SK-N-MC (cell line): ENCODE measurements at regions not wholly inside any gene's neighbourhood (a gene's known extent, or its start where the extent isn't known, plus 50 kb on each side); places are given as distances from the start of the nearest gene placed in this dataset.

Experiments
- DNase-seq: peaks from one replicate; pipeline ENCODE4 v3.0.0-alpha.2; 2011; ENCODE audit warnings: low read depth, low spot score
- H3K27ac ChIP-seq: fragments of 200-600 bp; sonication (generic); 2 replicates; pipeline ENCODE4 v1.5.1; 2016; ENCODE audit warnings: mixed run types
- H3K36me3 ChIP-seq: fragments of 200-600 bp; sonication (generic); 2 replicates; pipeline ENCODE4 v1.6.1; 2017; ENCODE audit warnings: antibody characterized with exemption, low read length, mixed read lengths; ENCODE audit not compliant: insufficient read depth
- H3K4me3 ChIP-seq: fragments of 200-600 bp; sonication (generic); 2 replicates; pipeline ENCODE4 v1.5.1; 2016
- H3K9ac ChIP-seq: fragments of 200-600 bp; sonication (generic); 2 replicates; pipeline ENCODE4 v1.8.0; 2017; ENCODE audit warnings: mixed run types, mixed read lengths; ENCODE audit not compliant: insufficient read length
- H3K9me3 ChIP-seq: fragments of 200-600 bp; sonication (generic); 2 replicates; pipeline ENCODE4 v1.6.1; 2017; ENCODE audit warnings: low read depth, mild to moderate bottlenecking, antibody characterized with exemption, low read length, moderate library complexity, mixed read lengths
- EZH2 ChIP-seq: fragments of 200-600 bp; sonication (generic); IDR thresholded peaks from one replicate; pipeline ENCODE4 v1.6.1; 2017; ENCODE audit warnings: antibody characterized with exemption
- FOXP2 ChIP-seq: optimal IDR thresholded peaks from 2 replicates; pipeline ENCODE3; 2011; ENCODE audit warnings: mild to moderate bottlenecking, moderate library complexity; ENCODE audit not compliant: insufficient read depth; ENCODE audit errors: extremely low read length, control extremely low read depth
- POLR2AphosphoS5 ChIP-seq: IDR thresholded peaks from 2 replicates; pipeline ENCODE4 v1.6.1; 2012; ENCODE audit warnings: mild to moderate bottlenecking, low read depth, low read length, borderline replicate concordance

GRCh38 chr19:30227012-30227621, 145.1 kb upstream of the ZNF536 start:
- Histone ChIP-seq H3K9me3 (no peaks in the 10 kb centered on the region), H3K36me3 (no peaks in the 10 kb centered on the region), H3K27ac (no peak overlapping the region), H3K4me3 (peak overlapping the region; percentile 84), H3K9ac (peak overlapping the region; percentile 59)
- TF ChIP-seq POLR2AphosphoS5 = no peak
- no peak for TF ChIP-seq FOXP2
- TF ChIP-seq EZH2 = no peak
- DNase-seq = no peak

GRCh38 chr19:30227661-30228112, 144.5 kb upstream of the ZNF536 start:
- TF ChIP-seq POLR2AphosphoS5 (no peak), FOXP2 (no peak), EZH2 (no peak)
- Histone ChIP-seq H3K4me3 (peak overlapping the region; percentile 84), H3K9ac (peak overlapping the region; percentile 59), H3K9me3 (no peaks in the 10 kb centered on the region), H3K36me3 (no peaks in the 10 kb centered on the region), H3K27ac (no peak overlapping the region)
- DNase-seq = no peak

- Histone ChIP-seq H3K9me3 (no peaks in the 10 kb centered on the region), H3K27ac (no peak overlapping the region), H3K36me3 (no peaks in the 10 kb centered on the region), H3K4me3 (peak overlapping the region; percentile 84), H3K9ac (no peak overlapping the region)
- TF ChIP-seq FOXP2 = no peak
- no peak for TF ChIP-seq POLR2AphosphoS5
- TF ChIP-seq EZH2 = no peak
- no peak for DNase-seq
These were observed 143.9 kb upstream of the ZNF536 start for GRCh38 chr19:30228113-30228834.

GRCh38 chr19:30228835-30229524, 143.2 kb upstream of the ZNF536 start:
- Histone ChIP-seq H3K9me3 (no peaks in the 10 kb centered on the region), H3K9ac (no peak overlapping the region), H3K27ac (no peak overlapping the region), H3K4me3 (peak overlapping the region; percentile 40), H3K36me3 (no peaks in the 10 kb centered on the region)
- TF ChIP-seq POLR2AphosphoS5 (no peak), FOXP2 (no peak), EZH2 (no peak)
- DNase-seq = no peak

GRCh38 chr19:30229525-30230174, 142.5 kb upstream of the ZNF536 start:
- no peak for DNase-seq
- no peak overlapping the region for H3K9ac ChIP-seq
- TF ChIP-seq EZH2 (no peak), POLR2AphosphoS5 (no peak), FOXP2 (no peak)
- H3K4me3 ChIP-seq = no peak overlapping the region
- H3K36me3 ChIP-seq = no peaks in the 10 kb centered on the region
- H3K9me3 ChIP-seq = no peaks in the 10 kb centered on the region
- no peak overlapping the region for H3K27ac ChIP-seq

GRCh38 chr19:30231408-30232318, 140.5 kb upstream of the ZNF536 start:
- Histone ChIP-seq H3K36me3 (no peaks in the 10 kb centered on the region), H3K9ac (no peak overlapping the region), H3K27ac (no peak overlapping the region), H3K9me3 (no peaks in the 10 kb centered on the region), H3K4me3 (no peak overlapping the region)
- TF ChIP-seq FOXP2 (no peak), POLR2AphosphoS5 (no peak), EZH2 (no peak)
- DNase-seq = no peak

GRCh38 chr19:30233375-30233774, 138.8 kb upstream of the ZNF536 start:
- Histone ChIP-seq H3K27ac (no peak overlapping the region), H3K9me3 (no peaks in the 10 kb centered on the region), H3K4me3 (no peak overlapping the region), H3K9ac (no peak overlapping the region), H3K36me3 (no peaks in the 10 kb centered on the region)
- TF ChIP-seq FOXP2 = no peak
- TF ChIP-seq POLR2AphosphoS5 = no peak
- TF ChIP-seq EZH2 = no peak
- DNase-seq = no peak

GRCh38 chr19:30235946-30236345, 136.2 kb upstream of the ZNF536 start:
- no peak overlapping the region for H3K27ac ChIP-seq
- DNase-seq = no peak
- no peak overlapping the region for H3K9ac ChIP-seq
- H3K9me3 ChIP-seq = no peaks in the 10 kb centered on the region
- H3K36me3 ChIP-seq = no peaks in the 10 kb centered on the region
- H3K4me3 ChIP-seq = no peak overlapping the region
- TF ChIP-seq FOXP2 (no peak), EZH2 (no peak), POLR2AphosphoS5 (no peak)
